SU-DHL-6 (cell line): ENCODE measurements at regions not wholly inside any gene's neighbourhood (a gene's known extent, or its start where the extent isn't known, plus 50 kb on each side); places are given as distances from the start of the nearest gene placed in this dataset.

ENCODE experiments used
- H2AFZ ChIP-seq: fragments of 200-600 bp; sonication (generic); 2 replicates; pipeline ENCODE4 v1.6.1; 2014; ENCODE audit warnings: low read depth, mild to moderate bottlenecking, moderate library complexity, mixed read lengths, antibody characterized with exemption, low read length; ENCODE audit not compliant: severe bottlenecking
- H3F3A ChIP-seq: fragments of 200-600 bp; shearing (Covaris generic); 2 replicates; pipeline ENCODE4 v1.6.0; 2016; ENCODE audit warnings: antibody characterized with exemption, mild to moderate bottlenecking; ENCODE audit not compliant: insufficient read depth
- H3K27ac ChIP-seq: fragments of 200-600 bp; sonication (generic); 2 replicates; pipeline ENCODE4 v1.5.1; 2016; ENCODE audit warnings: low read depth, mild to moderate bottlenecking, low read length, moderate library complexity, mixed read lengths
- H3K27me3 ChIP-seq: fragments of 200-600 bp; sonication (generic), shearing (Covaris generic); 2 replicates; pipeline ENCODE4 v1.6.0; 2014; ENCODE audit warnings: mild to moderate bottlenecking, low read length
- H3K36me3 ChIP-seq: fragments of 200-600 bp; sonication (generic); 2 replicates; pipeline ENCODE4 v1.6.1; 2014; ENCODE audit warnings: mild to moderate bottlenecking, low read length, mixed read lengths
- H3K4me2 ChIP-seq: fragments of 300-600, 200-600 bp; shearing (Covaris generic), sonication (generic); 2 replicates; pipeline ENCODE4 v1.6.0; 2014; ENCODE audit warnings: low read length, low read depth, mild to moderate bottlenecking; ENCODE audit not compliant: poor library complexity, severe bottlenecking
- H3K4me3 ChIP-seq: fragments of 200-600 bp; sonication (generic); 2 replicates; pipeline ENCODE4 v1.5.1; 2014; ENCODE audit warnings: antibody characterized with exemption, low read length, mild to moderate bottlenecking, mixed read lengths; ENCODE audit not compliant: insufficient read depth, poor library complexity, severe bottlenecking
- H3K79me2 ChIP-seq: fragments of 200-600 bp; sonication (generic); 2 replicates; pipeline ENCODE4 v1.6.1; 2014; ENCODE audit warnings: mild to moderate bottlenecking, low read length, moderate library complexity; ENCODE audit not compliant: insufficient read depth
- H3K9ac ChIP-seq: fragments of 200-600 bp; sonication (generic); 2 replicates; pipeline ENCODE4 v1.7.0; 2014; ENCODE audit warnings: mild to moderate bottlenecking, low read length
- H3K9me2 ChIP-seq: fragments of 200-600 bp; sonication (generic); replicated peaks from 2 replicates; pipeline ENCODE4 v1.6.1; 2014; ENCODE audit warnings: low read length; ENCODE audit not compliant: insufficient read depth
- H3K9me3 ChIP-seq: fragments of 200-600 bp; sonication (generic); 2 replicates; pipeline ENCODE4 v1.6.1; 2014; ENCODE audit warnings: low read length, mixed read lengths; ENCODE audit not compliant: insufficient read depth
- H4K20me1 ChIP-seq: fragments of 200-600 bp; sonication (generic); 2 replicates; pipeline ENCODE4 v1.6.1; 2014; ENCODE audit warnings: low read depth, mild to moderate bottlenecking, antibody characterized with exemption, low read length, moderate library complexity, mixed read lengths
- EZH2phosphoT487 ChIP-seq: fragments of 200-600 bp; sonication (generic), shearing (Covaris generic); conservative IDR thresholded peaks from 2 replicates; pipeline ENCODE4 v1.6.1; 2018; ENCODE audit warnings: mild to moderate bottlenecking, antibody characterized with exemption, low read length, moderate library complexity, mixed read lengths
- TF ChIP-seq, protein P1 (sequence below): fragments of 200-600 bp; sonication (generic); IDR thresholded peaks from one replicate; pipeline ENCODE4 v1.5.1; 2017; ENCODE audit warnings: antibody characterized with exemption, mild to moderate bottlenecking, low read length, moderate library complexity; ENCODE audit not compliant: insufficient read depth, poor library complexity, severe bottlenecking

- no peaks in the 10 kb centered on the region for H3K27me3 ChIP-seq
- H3K27ac ChIP-seq = no peak overlapping the region
- H3K36me3 ChIP-seq = no peaks in the 10 kb centered on the region
- no peak overlapping the region for H2AFZ ChIP-seq
- no peak overlapping the region for H3K4me2 ChIP-seq
- no peaks in the 10 kb centered on the region for H3K9me2 ChIP-seq
- no peak for TF ChIP-seq EZH2phosphoT487
- TF ChIP-seq, protein P1, sequence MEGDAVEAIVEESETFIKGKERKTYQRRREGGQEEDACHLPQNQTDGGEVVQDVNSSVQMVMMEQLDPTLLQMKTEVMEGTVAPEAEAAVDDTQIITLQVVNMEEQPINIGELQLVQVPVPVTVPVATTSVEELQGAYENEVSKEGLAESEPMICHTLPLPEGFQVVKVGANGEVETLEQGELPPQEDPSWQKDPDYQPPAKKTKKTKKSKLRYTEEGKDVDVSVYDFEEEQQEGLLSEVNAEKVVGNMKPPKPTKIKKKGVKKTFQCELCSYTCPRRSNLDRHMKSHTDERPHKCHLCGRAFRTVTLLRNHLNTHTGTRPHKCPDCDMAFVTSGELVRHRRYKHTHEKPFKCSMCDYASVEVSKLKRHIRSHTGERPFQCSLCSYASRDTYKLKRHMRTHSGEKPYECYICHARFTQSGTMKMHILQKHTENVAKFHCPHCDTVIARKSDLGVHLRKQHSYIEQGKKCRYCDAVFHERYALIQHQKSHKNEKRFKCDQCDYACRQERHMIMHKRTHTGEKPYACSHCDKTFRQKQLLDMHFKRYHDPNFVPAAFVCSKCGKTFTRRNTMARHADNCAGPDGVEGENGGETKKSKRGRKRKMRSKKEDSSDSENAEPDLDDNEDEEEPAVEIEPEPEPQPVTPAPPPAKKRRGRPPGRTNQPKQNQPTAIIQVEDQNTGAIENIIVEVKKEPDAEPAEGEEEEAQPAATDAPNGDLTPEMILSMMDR = no peak
- H3F3A ChIP-seq = no peaks in the 10 kb centered on the region
- no peaks in the 10 kb centered on the region for H3K79me2 ChIP-seq
- no peaks in the 10 kb centered on the region for H4K20me1 ChIP-seq
- no peaks in the 10 kb centered on the region for H3K9me3 ChIP-seq
- H3K9ac ChIP-seq = no peak overlapping the region
- H3K4me3 ChIP-seq = no peak overlapping the region
These were observed 592.5 kb downstream of the NPHP4 start for GRCh38 chr1:5399771-5400170.

DNA sequence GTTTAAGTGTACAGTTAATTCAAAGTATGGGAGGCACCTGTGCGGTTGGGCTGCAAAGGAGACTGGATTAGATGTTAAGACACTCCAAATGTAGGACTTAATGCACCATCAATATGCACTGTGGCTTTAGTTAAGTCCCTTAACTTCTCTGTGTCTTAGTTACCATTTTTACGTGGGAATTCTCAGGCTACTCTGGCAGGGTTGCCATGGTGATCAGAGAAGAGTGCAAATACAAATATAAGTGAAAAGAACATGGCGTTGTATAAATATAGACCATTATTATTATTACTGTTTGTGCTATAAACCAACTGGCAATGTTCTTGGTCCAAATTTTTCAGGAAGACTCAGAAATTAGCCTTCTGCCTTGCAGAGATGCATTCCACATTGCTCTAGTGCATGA, 595.6 kb downstream of the NPHP4 start:
- Histone ChIP-seq H3K79me2 (no peaks in the 10 kb centered on the region), H3K9ac (no peak overlapping the region), H2AFZ (no peak overlapping the region), H3F3A (no peaks in the 10 kb centered on the region), H3K36me3 (no peaks in the 10 kb centered on the region), H3K9me2 (no peaks in the 10 kb centered on the region), H4K20me1 (no peaks in the 10 kb centered on the region), H3K9me3 (no peaks in the 10 kb centered on the region), H3K4me2 (no peak overlapping the region), H3K4me3 (no peak overlapping the region), H3K27me3 (no peaks in the 10 kb centered on the region), H3K27ac (no peak overlapping the region)
- TF ChIP-seq EZH2phosphoT487 = no peak
- TF ChIP-seq, protein P1 = no peak

- Histone ChIP-seq H3K9me2 (no peaks in the 10 kb centered on the region), H3K79me2 (no peaks in the 10 kb centered on the region), H3K36me3 (no peaks in the 10 kb centered on the region), H3K9ac (no peak overlapping the region), H3K27me3 (no peaks in the 10 kb centered on the region), H3K27ac (no peak overlapping the region), H4K20me1 (no peaks in the 10 kb centered on the region), H3F3A (no peaks in the 10 kb centered on the region), H2AFZ (no peak overlapping the region), H3K9me3 (no peaks in the 10 kb centered on the region), H3K4me3 (no peak overlapping the region), H3K4me2 (no peak overlapping the region)
- TF ChIP-seq, protein P1 = no peak
- no peak for TF ChIP-seq EZH2phosphoT487
These were observed 598.1 kb downstream of the NPHP4 start for GRCh38 chr1:5394111-5394510.
